Osteoblast (primary cell): ENCODE measurements at regions not wholly inside any gene's neighbourhood (a gene's known extent, or its start where the extent isn't known, plus 50 kb on each side); places are given as distances from the start of the nearest gene placed in this dataset.
A peak's percentile ranks its signal among the peaks of the same experiment; 100 is the strongest.

Source experiments
- DNase-seq: peaks from one replicate; pipeline ENCODE4 v3.0.0; 2011; ENCODE audit warnings: low spot score, mixed read lengths; ENCODE audit not compliant: insufficient read length; ENCODE audit errors: missing footprints
- H2AFZ ChIP-seq: 2 replicates; pipeline ENCODE4 v1.6.0; 2011; ENCODE audit warnings: mild to moderate bottlenecking, low read length
- H3K27ac ChIP-seq: 2 replicates; pipeline ENCODE4 v1.5.1; 2011; ENCODE audit warnings: mild to moderate bottlenecking, low read depth, low read length, moderate library complexity
- H3K27me3 ChIP-seq: 2 replicates; pipeline ENCODE4 v1.6.0; 2012; ENCODE audit warnings: mild to moderate bottlenecking, control low read depth, inconsistent platforms, low read length, moderate library complexity; ENCODE audit not compliant: insufficient read depth
- H3K36me3 ChIP-seq: 2 replicates; pipeline ENCODE4 v1.5.1; 2011; ENCODE audit warnings: mild to moderate bottlenecking, low read length, control low read depth, moderate library complexity; ENCODE audit not compliant: insufficient read depth
- H3K4me1 ChIP-seq: 2 replicates; pipeline ENCODE4 v1.5.1; 2011; ENCODE audit warnings: mild to moderate bottlenecking, low read length, control low read depth, moderate library complexity; ENCODE audit not compliant: insufficient read depth
- H3K4me2 ChIP-seq: 2 replicates; pipeline ENCODE4 v1.6.0; 2011; ENCODE audit warnings: mild to moderate bottlenecking, low read length; ENCODE audit not compliant: insufficient read depth
- H3K4me3 ChIP-seq: fragments of 200-600 bp; sonication (generic); 3 replicates; pipeline ENCODE4 v1.5.1; 2012; ENCODE audit warnings: mild to moderate bottlenecking, low read length, inconsistent platforms; ENCODE audit not compliant: insufficient read depth
- H3K79me2 ChIP-seq: 2 replicates; pipeline ENCODE4 v1.6.0; 2012; ENCODE audit warnings: mild to moderate bottlenecking, low read length, control low read depth, inconsistent platforms; ENCODE audit not compliant: insufficient read depth
- H3K9me3 ChIP-seq: 2 replicates; pipeline ENCODE4 v1.5.1; 2011; ENCODE audit warnings: low read depth, low read length, control low read depth
- H4K20me1 ChIP-seq: 2 replicates; pipeline ENCODE4 v1.6.0; 2012; ENCODE audit warnings: mild to moderate bottlenecking, low read length, control low read depth; ENCODE audit not compliant: insufficient read depth
- TF ChIP-seq, protein P1 (sequence below): IDR thresholded peaks from 2 replicates; pipeline ENCODE4 v1.5.1; 2011; ENCODE audit warnings: mild to moderate bottlenecking, low read depth, low read length, moderate library complexity; ENCODE audit errors: extremely low read depth

DNA sequence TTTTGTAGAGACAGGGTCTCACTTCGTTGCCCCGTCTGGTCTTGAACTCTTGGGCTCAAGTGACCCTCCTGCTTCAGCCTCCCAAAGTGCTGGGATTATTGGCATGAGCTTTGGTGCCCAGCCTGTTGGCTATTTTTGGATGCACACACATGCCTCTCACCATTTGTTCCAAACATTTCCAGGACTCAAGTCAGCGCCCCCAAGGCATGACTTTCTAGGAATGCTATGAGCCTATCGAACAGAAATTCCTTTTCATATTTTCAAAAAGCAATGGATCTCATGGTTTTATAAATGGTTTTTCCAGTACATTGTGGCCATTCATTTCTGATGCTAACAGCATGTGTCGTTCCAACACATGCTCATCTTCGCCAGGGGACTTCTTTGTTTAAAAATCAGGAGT, 119.3 kb upstream of the NAA20 start:
- DNase-seq = no peak
- Histone ChIP-seq H3K4me3 (no peak overlapping the region), H3K4me1 (no peaks in the 10 kb centered on the region), H3K79me2 (no peaks in the 10 kb centered on the region), H3K27ac (no peak overlapping the region), H3K36me3 (peaks cover 7% of the 10 kb centered on the region), H3K4me2 (no peak overlapping the region), H4K20me1 (no peaks in the 10 kb centered on the region), H3K9me3 (peaks cover 6% of the 10 kb centered on the region), H3K27me3 (no peaks in the 10 kb centered on the region), H2AFZ (no peak overlapping the region)
- TF ChIP-seq, protein P1, sequence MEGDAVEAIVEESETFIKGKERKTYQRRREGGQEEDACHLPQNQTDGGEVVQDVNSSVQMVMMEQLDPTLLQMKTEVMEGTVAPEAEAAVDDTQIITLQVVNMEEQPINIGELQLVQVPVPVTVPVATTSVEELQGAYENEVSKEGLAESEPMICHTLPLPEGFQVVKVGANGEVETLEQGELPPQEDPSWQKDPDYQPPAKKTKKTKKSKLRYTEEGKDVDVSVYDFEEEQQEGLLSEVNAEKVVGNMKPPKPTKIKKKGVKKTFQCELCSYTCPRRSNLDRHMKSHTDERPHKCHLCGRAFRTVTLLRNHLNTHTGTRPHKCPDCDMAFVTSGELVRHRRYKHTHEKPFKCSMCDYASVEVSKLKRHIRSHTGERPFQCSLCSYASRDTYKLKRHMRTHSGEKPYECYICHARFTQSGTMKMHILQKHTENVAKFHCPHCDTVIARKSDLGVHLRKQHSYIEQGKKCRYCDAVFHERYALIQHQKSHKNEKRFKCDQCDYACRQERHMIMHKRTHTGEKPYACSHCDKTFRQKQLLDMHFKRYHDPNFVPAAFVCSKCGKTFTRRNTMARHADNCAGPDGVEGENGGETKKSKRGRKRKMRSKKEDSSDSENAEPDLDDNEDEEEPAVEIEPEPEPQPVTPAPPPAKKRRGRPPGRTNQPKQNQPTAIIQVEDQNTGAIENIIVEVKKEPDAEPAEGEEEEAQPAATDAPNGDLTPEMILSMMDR = no peak

DNA sequence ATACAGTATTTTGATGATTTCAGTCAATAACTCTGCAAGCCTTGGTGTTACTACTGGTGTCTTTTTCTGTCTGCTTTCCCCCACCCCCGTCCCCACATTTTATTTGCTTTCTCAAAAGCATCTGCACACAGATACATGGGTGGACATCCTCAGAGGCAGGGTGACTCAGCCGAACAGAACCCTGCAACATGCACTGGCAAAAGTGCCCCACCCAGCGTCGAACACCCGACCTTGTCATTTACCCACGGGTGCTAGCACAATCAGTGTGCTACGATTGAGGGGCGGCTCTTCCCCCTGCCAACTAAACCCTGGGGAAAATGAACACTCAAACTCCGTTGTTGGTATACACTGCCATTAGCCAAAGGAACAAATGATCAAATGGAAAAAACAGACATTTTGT, 115.9 kb upstream of the NAA20 start:
- TF ChIP-seq, protein P1 = no peak
- Histone ChIP-seq H3K27ac (no peak overlapping the region), H3K4me2 (no peak overlapping the region), H4K20me1 (peaks cover 4% of the 10 kb centered on the region), H3K9me3 (peaks cover 6% of the 10 kb centered on the region), H3K4me3 (no peak overlapping the region), H2AFZ (no peak overlapping the region), H3K27me3 (no peaks in the 10 kb centered on the region), H3K79me2 (no peaks in the 10 kb centered on the region), H3K36me3 (no peaks in the 10 kb centered on the region), H3K4me1 (peaks cover 7% of the 10 kb centered on the region)
- DNase-seq = no peak

DNA sequence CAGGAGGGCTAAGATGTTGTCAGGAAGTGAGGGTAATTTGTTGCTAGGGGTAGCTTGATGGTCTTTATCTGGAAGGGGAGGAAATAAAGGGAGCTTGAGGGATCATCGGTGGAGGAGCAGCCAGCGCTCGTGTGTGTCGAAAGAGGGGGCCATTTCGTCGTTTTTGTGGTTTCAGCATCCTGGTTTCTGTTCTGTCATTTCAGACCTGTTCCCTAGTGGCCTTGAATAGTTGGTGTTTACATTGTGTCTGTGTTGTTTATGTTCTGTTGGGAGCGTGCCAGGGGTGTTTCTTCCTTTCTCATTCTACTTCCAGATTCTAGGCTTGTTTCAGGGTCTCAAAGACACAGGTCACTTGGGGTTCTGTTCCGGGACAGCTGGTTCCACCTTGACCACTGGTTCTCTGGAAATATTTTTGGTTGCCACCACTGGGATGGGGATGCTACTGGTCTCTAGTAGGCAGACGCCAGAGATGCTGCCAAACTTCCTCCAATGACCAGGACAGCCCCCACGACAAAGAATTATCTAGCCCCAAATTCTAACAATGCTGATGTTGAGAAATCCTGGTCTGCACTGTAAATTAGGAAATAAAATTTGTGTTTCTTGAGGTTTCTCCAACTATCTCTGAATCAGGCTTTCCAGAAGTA, 113.9 kb upstream of the NAA20 start:
- Histone ChIP-seq H3K27me3 (no peaks in the 10 kb centered on the region), H3K79me2 (no peaks in the 10 kb centered on the region), H3K4me3 (no peak overlapping the region), H3K9me3 (peaks cover 6% of the 10 kb centered on the region), H3K27ac (no peak overlapping the region), H3K4me1 (peaks cover 7% of the 10 kb centered on the region), H3K4me2 (peak overlapping the region; percentile 14), H2AFZ (no peak overlapping the region), H3K36me3 (no peaks in the 10 kb centered on the region), H4K20me1 (peaks cover 4% of the 10 kb centered on the region)
- no peak for DNase-seq
- TF ChIP-seq, protein P1 = peak; percentile 35

DNA sequence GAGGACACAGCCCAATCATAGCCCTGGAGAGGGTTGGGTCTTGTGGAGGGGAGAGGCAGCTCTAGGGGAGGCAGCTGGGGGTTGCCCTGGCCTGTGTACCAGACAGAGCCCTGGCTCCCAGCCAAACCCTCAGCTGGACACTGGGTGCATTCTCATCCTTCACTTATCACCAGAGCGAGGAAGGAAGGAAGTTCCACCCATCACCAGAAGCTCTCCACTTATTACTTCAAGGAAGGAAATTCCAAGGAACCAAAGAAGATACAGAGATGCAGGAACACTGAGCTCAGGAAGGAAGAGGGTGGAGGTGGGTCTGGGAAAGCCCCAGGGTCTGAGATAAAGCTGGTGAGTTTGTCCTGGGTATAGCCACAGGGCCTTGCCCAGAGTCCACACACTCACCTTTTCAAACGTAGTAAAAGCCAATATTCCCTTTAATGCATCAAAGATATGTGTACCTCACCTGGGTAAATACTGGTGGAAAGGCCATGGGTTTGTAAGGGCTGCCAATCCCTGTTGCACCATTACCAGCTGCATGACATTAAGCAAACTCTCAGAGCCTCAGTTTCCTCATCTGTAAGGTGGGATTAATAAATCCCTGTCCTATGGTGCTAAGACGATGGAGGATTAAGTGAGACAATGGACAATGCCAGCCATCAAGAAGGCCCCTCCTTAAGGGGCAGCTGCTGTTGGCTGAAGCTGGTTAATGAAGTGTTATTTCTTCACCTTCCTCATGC, 109.7 kb upstream of the NAA20 start:
- DNase-seq = no peak
- TF ChIP-seq, protein P1 = no peak
- Histone ChIP-seq H3K4me2 (no peak overlapping the region), H3K36me3 (no peaks in the 10 kb centered on the region), H2AFZ (no peak overlapping the region), H3K4me1 (peaks cover 7% of the 10 kb centered on the region), H4K20me1 (peaks cover 4% of the 10 kb centered on the region), H3K9me3 (no peaks in the 10 kb centered on the region), H3K4me3 (no peak overlapping the region), H3K27me3 (no peaks in the 10 kb centered on the region), H3K79me2 (no peaks in the 10 kb centered on the region), H3K27ac (no peak overlapping the region)
